Body of pancreas (tissue), 4 donors: ENCODE measurements at regions not wholly inside any gene's neighbourhood (a gene's known extent, or its start where the extent isn't known, plus 50 kb on each side); places are given as distances from the start of the nearest gene placed in this dataset.

Experiments used
- ATAC-seq: fragments of 150-250 bp; one replicate; pipeline ENCODE4 v1.9.1; 2016
- DNase-seq, 4 donors: peaks; one replicate each; pipeline ENCODE4 v3.0.0-alpha.2; 2019
- H3K27ac ChIP-seq, 4 donors: fragments of 200-600 bp; sonication (generic); 1 replicate in 3 of 4; 2 replicates in 1 of 4; pipeline versions ENCODE4 v1.5.1 to v1.6.1; 2016 to 2019; ENCODE audit warnings: mild to moderate bottlenecking in 1 of 4, mixed read lengths in 1 of 4, moderate library complexity in 1 of 4
- H3K27me3 ChIP-seq, 2 donors: fragments of 200-600 bp; sonication (generic); one replicate each; pipeline ENCODE4 v1.6.0; 2016; ENCODE audit warnings: mild to moderate bottlenecking in 1 of 2
- H3K36me3 ChIP-seq, 2 donors: fragments of 200-600 bp; sonication (generic); replicated peaks in 1 of 2; 2 replicates each; pipeline ENCODE4 v1.5.1; 2016; ENCODE audit warnings: low read depth in 2 of 2; ENCODE audit not compliant: insufficient read depth in 1 of 2
- H3K4me1 ChIP-seq: fragments of 200-600 bp; sonication (generic); one replicate; pipeline ENCODE4 v1.6.0; 2016
- H3K4me3 ChIP-seq, 2 donors: fragments of 200-600 bp; sonication (generic); 1 replicate in 1 of 2; 2 replicates in 1 of 2; pipeline ENCODE4 v1.5.1; 2016 to 2019
- H3K9me3 ChIP-seq, 3 donors: fragments of 200-600 bp; sonication (generic); 1 replicate in 2 of 3; 2 replicates in 1 of 3; pipeline ENCODE4 v1.5.1; 2016
- CTCF ChIP-seq, 7 experiments: fragments of 450-650 bp in 4 of 7; fragments of 200-600 bp in 3 of 7; sonication (generic) in 3 of 7; IDR thresholded peaks; one replicate each; pipeline ENCODE4 v1.5.1; 2016 to 2019; ENCODE audit warnings: antibody characterized with exemption in 7 of 7
- POLR2A ChIP-seq, 3 donors: fragments of 450-650 bp; IDR thresholded peaks; one replicate each; pipeline ENCODE4 v1.6.1; 2016; ENCODE audit warnings: antibody characterized with exemption in 3 of 3, mild to moderate bottlenecking in 2 of 3
- WGBS, 2 donors: methylation state at CpG; one replicate each; pipeline ENCODE4 v1.1.5; 2017; 5-methylcytosine and 5-hydroxymethylcytosine counted together
- intact Hi-C: fragments of 100-400 bp; cut with DNase I; formaldehyde crosslinking; loops from one replicate; pipeline ENCODE4 v1.15.1; 2023

GRCh38 chr1:239128541-239128940 is 257.8 kb upstream of the CHRM3 start:
- 70% methylated on average over 3 of the region's 3 CpGs for WGBS, 2 donors
- DNase-seq: no peak
- Histone ChIP-seq H3K4me1 (no peaks in the 10 kb centered on the region), H3K27me3 (no peaks in the 10 kb centered on the region), H3K36me3 (no peaks in the 10 kb centered on the region), H3K4me3 (no peak overlapping the region), H3K27ac (no peak overlapping the region), H3K9me3 (no peaks in the 10 kb centered on the region)
- TF ChIP-seq POLR2A (IDR thresholded peaks at IDR 0.05): no peak
- ATAC-seq: no peak
- intact Hi-C loops: no loop called here

- Histone ChIP-seq H3K36me3 (no peaks in the 10 kb centered on the region), H3K4me1 (no peaks in the 10 kb centered on the region), H3K27ac (no peak overlapping the region), H3K9me3 (no peaks in the 10 kb centered on the region), H3K4me3 (no peak overlapping the region), H3K27me3 (no peaks in the 10 kb centered on the region)
- no peak for DNase-seq
- no peak for TF ChIP-seq POLR2A (IDR thresholded peaks at IDR 0.05)
- ATAC-seq: no peak
- intact Hi-C loops: no loop called here
- WGBS, 2 donors: 84 to 90% methylated on average over 3 of the region's 3 CpGs
These were observed 259.5 kb upstream of the CHRM3 start for GRCh38 chr1:239126884-239127283.

- intact Hi-C loops: no loop called here
- DNase-seq: no peak
- TF ChIP-seq CTCF (IDR thresholded peaks at IDR 0.05) (no peak), POLR2A (IDR thresholded peaks at IDR 0.05) (no peak)
- Histone ChIP-seq H3K4me1 (no peaks in the 10 kb centered on the region), H3K9me3 (no peaks in the 10 kb centered on the region), H3K27me3 (no peaks in the 10 kb centered on the region), H3K4me3 (no peak overlapping the region), H3K36me3 (no peaks in the 10 kb centered on the region), H3K27ac (no peak overlapping the region)
- no peak for ATAC-seq
These were observed 260.5 kb upstream of the CHRM3 start for GRCh38 chr1:239125893-239126292.

GRCh38 chr1:239125027-239125426 is 261.3 kb upstream of the CHRM3 start:
- TF ChIP-seq POLR2A (IDR thresholded peaks at IDR 0.05): no peak
- TF ChIP-seq CTCF (IDR thresholded peaks at IDR 0.05): no peak
- no peak for DNase-seq
- intact Hi-C loops: no loop called here
- Histone ChIP-seq H3K4me3 (no peak overlapping the region), H3K27ac (no peak overlapping the region), H3K36me3 (no peaks in the 10 kb centered on the region), H3K9me3 (no peaks in the 10 kb centered on the region), H3K27me3 (no peaks in the 10 kb centered on the region), H3K4me1 (no peaks in the 10 kb centered on the region)
- WGBS, 2 donors: 61 to 65% methylated on average over 4 of the region's 4 CpGs
- ATAC-seq: no peak

GRCh38 chr1:239123260-239123659 is 263.1 kb upstream of the CHRM3 start:
- H3K36me3 ChIP-seq: no peaks in the 10 kb centered on the region
- DNase-seq (no peak), ATAC-seq (no peak)
- WGBS, 2 donors: 46 to 67% methylated on average over 4 of the region's 4 CpGs
- H3K27ac ChIP-seq: no peak overlapping the region
- H3K4me1 ChIP-seq: no peaks in the 10 kb centered on the region
- TF ChIP-seq POLR2A (IDR thresholded peaks at IDR 0.05): no peak
- TF ChIP-seq CTCF (IDR thresholded peaks at IDR 0.05): no peak
- intact Hi-C loops: no loop called here
- H3K4me3 ChIP-seq: no peak overlapping the region
- no peaks in the 10 kb centered on the region for H3K27me3 ChIP-seq
- H3K9me3 ChIP-seq: no peaks in the 10 kb centered on the region

GRCh38 chr1:239112101-239112935 is 274.1 kb upstream of the CHRM3 start:
- Histone ChIP-seq H3K4me3 (no peak overlapping the region), H3K36me3 (no peaks in the 10 kb centered on the region), H3K27me3 (no peaks in the 10 kb centered on the region), H3K4me1 (no peaks in the 10 kb centered on the region), H3K27ac (no peak overlapping the region), H3K9me3 (no peaks in the 10 kb centered on the region)
- no peak for TF ChIP-seq POLR2A (IDR thresholded peaks at IDR 0.05)
- TF ChIP-seq CTCF (IDR thresholded peaks at IDR 0.05): no peak
- ATAC-seq (no peak), DNase-seq (no peak)
- intact Hi-C loops: no loop called here
- WGBS, 2 donors: 58% methylated on average over 5 of the region's 5 CpGs
